ENCODE measurements at regions not wholly inside any gene's neighbourhood (a gene's known extent, or its start where the extent isn't known, plus 50 kb on each side); places are given as distances from the start of the nearest gene placed in this dataset.

- in situ Hi-C loops (cut with MboI; ENCODE audit: low pct_ligation_motif_present in 1 of 4, low pct_unique_long_range_greater_than_20kb in 1 of 4, low sequenced_read_pairs in 3 of 4), result no loop called here
- H3K9me3 ChIP-seq, result peaks cover 0 to 4% of the 10 kb centered on the region in 2 donors
- no peak for TF ChIP-seq CTCF (IDR thresholded peaks at IDR 0.05)
- no peak for TF ChIP-seq POLR2AphosphoS5 (IDR thresholded peaks at IDR 0.05)
- TF ChIP-seq EP300 (IDR thresholded peaks at IDR 0.05; ENCODE audit: low read depth), result no peak
- no peak for TF ChIP-seq POLR2A (IDR thresholded peaks at IDR 0.05)
- no peaks in the 10 kb centered on the region for H3K4me1 ChIP-seq
- no peak overlapping the region for H3K4me3 ChIP-seq
- no peak overlapping the region for H3K27ac ChIP-seq
- no peaks in the 10 kb centered on the region for H3K36me3 ChIP-seq
- H3K27me3 ChIP-seq, result no peaks in the 10 kb centered on the region
- 46 to 53% methylated on average over 2 of the region's 2 CpGs for WGBS, 2 donors (ENCODE audit: low coverage in 1 of 2)
- intact Hi-C loops (cut with DNase I; ENCODE audit: low total_unique reads), result no loop called here
- DNase-seq, result no peak
Observed at GRCh38 chr7:85928500-85928899, 715.2 kb upstream of the GRM3 start.

GRCh38 chr7:85927226-85927625 is 716.5 kb upstream of the GRM3 start:
- in situ Hi-C loops (cut with MboI; ENCODE audit: low pct_ligation_motif_present in 1 of 4, low pct_unique_long_range_greater_than_20kb in 1 of 4, low sequenced_read_pairs in 3 of 4), result no loop called here
- 63 to 72% methylated on average over 2 to 3 of the region's 3 CpGs for WGBS, 2 donors (ENCODE audit: low coverage in 1 of 2)

GRCh38 chr7:85924062-85924461 is 719.6 kb upstream of the GRM3 start:
- no peak for TF ChIP-seq CTCF (IDR thresholded peaks at IDR 0.05)
- TF ChIP-seq POLR2A (IDR thresholded peaks at IDR 0.05), result no peak
- TF ChIP-seq EP300 (IDR thresholded peaks at IDR 0.05; ENCODE audit: low read depth), result no peak

More at GRCh38 chr7:85927226-85927625, 716.5 kb upstream of the GRM3 start:
- intact Hi-C loops (cut with DNase I; ENCODE audit: low total_unique reads), result no loop called here
- Histone ChIP-seq H3K27ac (no peak overlapping the region), H3K27me3 (no peaks in the 10 kb centered on the region), H3K4me1 (no peaks in the 10 kb centered on the region), H3K9me3 (peaks cover 0 to 4% of the 10 kb centered on the region in 2 donors), H3K36me3 (no peaks in the 10 kb centered on the region), H3K4me3 (no peak overlapping the region)
- DNase-seq, result no peak
- TF ChIP-seq POLR2A (IDR thresholded peaks at IDR 0.05), result no peak
- TF ChIP-seq EP300 (IDR thresholded peaks at IDR 0.05; ENCODE audit: low read depth), result no peak
- TF ChIP-seq CTCF (IDR thresholded peaks at IDR 0.05), result no peak
- no peak for TF ChIP-seq POLR2AphosphoS5 (IDR thresholded peaks at IDR 0.05)

GRCh38 chr7:85916016-85916415 is 727.7 kb upstream of the GRM3 start:
- H3K36me3 ChIP-seq, result no peaks in the 10 kb centered on the region
- TF ChIP-seq CTCF (IDR thresholded peaks at IDR 0.05), result no peak
- no peak for TF ChIP-seq EP300 (IDR thresholded peaks at IDR 0.05; ENCODE audit: low read depth)
- TF ChIP-seq POLR2AphosphoS5 (IDR thresholded peaks at IDR 0.05), result no peak
- TF ChIP-seq POLR2A (IDR thresholded peaks at IDR 0.05), result no peak
- in situ Hi-C loops (cut with MboI; ENCODE audit: low pct_ligation_motif_present in 1 of 4, low pct_unique_long_range_greater_than_20kb in 1 of 4, low sequenced_read_pairs in 3 of 4), result no loop called here
- H3K9me3 ChIP-seq, result peaks cover 0 to 4% of the 10 kb centered on the region in 2 donors
- H3K4me3 ChIP-seq, result no peak overlapping the region
- no peak for DNase-seq
- H3K27ac ChIP-seq, result no peak overlapping the region
- intact Hi-C loops (cut with DNase I; ENCODE audit: low total_unique reads), result no loop called here
- no peaks in the 10 kb centered on the region for H3K4me1 ChIP-seq
- no peaks in the 10 kb centered on the region for H3K27me3 ChIP-seq

More at GRCh38 chr7:85924062-85924461, 719.6 kb upstream of the GRM3 start:
- Histone ChIP-seq H3K27me3 (no peaks in the 10 kb centered on the region), H3K36me3 (no peaks in the 10 kb centered on the region), H3K4me3 (no peak overlapping the region), H3K9me3 (no peaks in the 10 kb centered on the region), H3K27ac (no peak overlapping the region), H3K4me1 (no peaks in the 10 kb centered on the region)
- no peak for DNase-seq
- intact Hi-C loops (cut with DNase I; ENCODE audit: low total_unique reads) (no loop called here), in situ Hi-C loops (cut with MboI; ENCODE audit: low pct_ligation_motif_present in 1 of 4, low pct_unique_long_range_greater_than_20kb in 1 of 4, low sequenced_read_pairs in 3 of 4) (no loop called here)
- 60% methylated on average over 2 of the region's 2 CpGs for WGBS, 2 donors (ENCODE audit: low coverage in 1 of 2)
